Neutrophil (primary cell): ENCODE measurements at regions not wholly inside any gene's neighbourhood (a gene's known extent, or its start where the extent isn't known, plus 50 kb on each side); places are given as distances from the start of the nearest gene placed in this dataset.
"Not testable (repeated sequence)": the region's sequence is repeated elsewhere in the genome, so short reads cannot be mapped to it uniquely, and the experiment has no call there.

Source experiments
- H3K27ac ChIP-seq: fragments of 200-600 bp; sonication (generic); 2 replicates; pipeline ENCODE4 v1.5.1; 2016; ENCODE audit warnings: mild to moderate bottlenecking, moderate library complexity
- H3K27me3 ChIP-seq: fragments of 200-600 bp; sonication (generic); 2 replicates; pipeline ENCODE4 v1.6.0; 2016; ENCODE audit warnings: mild to moderate bottlenecking
- H3K36me3 ChIP-seq: fragments of 200-600 bp; sonication (generic); 2 replicates; pipeline ENCODE4 v1.5.1; 2017
- H3K4me1 ChIP-seq, 2 experiments: fragments of 200-600 bp in 1 of 2; sonication (generic) in 1 of 2; 1 replicate in 1 of 2; 2 replicates in 1 of 2; pipeline versions ENCODE4 v1.5.1 to v1.6.1; 2013 to 2016; ENCODE audit warnings: low read depth in 1 of 2, low read length in 1 of 2, mild to moderate bottlenecking in 1 of 2, moderate library complexity in 1 of 2; ENCODE audit not compliant: control insufficient read depth in 1 of 2, insufficient read depth in 1 of 2
- H3K4me3 ChIP-seq, 2 experiments: fragments of 200-600 bp in 1 of 2; sonication (generic) in 1 of 2; 1 replicate in 1 of 2; 2 replicates in 1 of 2; pipeline ENCODE4 v1.5.1; 2013 to 2016; ENCODE audit warnings: low read depth in 1 of 2, low read length in 1 of 2, mild to moderate bottlenecking in 1 of 2, moderate library complexity in 1 of 2
- H3K9me3 ChIP-seq: fragments of 200-600 bp; sonication (generic); 2 replicates; pipeline ENCODE4 v1.5.1; 2016
- CTCF ChIP-seq: fragments of 200-600 bp; sonication (generic); IDR thresholded peaks from 2 replicates; pipeline ENCODE4 v1.5.1; 2016; ENCODE audit warnings: antibody characterized with exemption

GRCh38 chr2:210946395-210946794 lies 390.0 kb downstream of the CPS1 start:
- Histone ChIP-seq H3K27me3 (no peaks in the 10 kb centered on the region), H3K36me3 (no peaks in the 10 kb centered on the region), H3K27ac (no peak overlapping the region), H3K9me3 (no peaks in the 10 kb centered on the region), H3K4me3 (no peak overlapping the region), H3K4me1 (no peaks in the 10 kb centered on the region)
- TF ChIP-seq CTCF = no peak

GRCh38 chr2:210950434-210951060 lies 394.1 kb downstream of the CPS1 start:
- not testable (repeated sequence) for H3K27ac ChIP-seq, H3K4me1 ChIP-seq, H3K4me3 ChIP-seq, H3K9me3 ChIP-seq, H3K36me3 ChIP-seq, H3K27me3 ChIP-seq

- Histone ChIP-seq H3K27ac (no peak overlapping the region), H3K4me3 (no peak overlapping the region), H3K4me1 (no peaks in the 10 kb centered on the region), H3K36me3 (no peaks in the 10 kb centered on the region), H3K9me3 (no peaks in the 10 kb centered on the region), H3K27me3 (no peaks in the 10 kb centered on the region)
- no peak for TF ChIP-seq CTCF
These were observed 398.0 kb downstream of the CPS1 start for GRCh38 chr2:210954386-210954907.

- Histone ChIP-seq H3K4me3 (no peak overlapping the region), H3K4me1 (no peaks in the 10 kb centered on the region), H3K27me3 (no peaks in the 10 kb centered on the region), H3K36me3 (no peaks in the 10 kb centered on the region), H3K9me3 (no peaks in the 10 kb centered on the region), H3K27ac (no peak overlapping the region)
- TF ChIP-seq CTCF = no peak
These were observed 399.2 kb downstream of the CPS1 start for GRCh38 chr2:210955591-210955990.

DNA sequence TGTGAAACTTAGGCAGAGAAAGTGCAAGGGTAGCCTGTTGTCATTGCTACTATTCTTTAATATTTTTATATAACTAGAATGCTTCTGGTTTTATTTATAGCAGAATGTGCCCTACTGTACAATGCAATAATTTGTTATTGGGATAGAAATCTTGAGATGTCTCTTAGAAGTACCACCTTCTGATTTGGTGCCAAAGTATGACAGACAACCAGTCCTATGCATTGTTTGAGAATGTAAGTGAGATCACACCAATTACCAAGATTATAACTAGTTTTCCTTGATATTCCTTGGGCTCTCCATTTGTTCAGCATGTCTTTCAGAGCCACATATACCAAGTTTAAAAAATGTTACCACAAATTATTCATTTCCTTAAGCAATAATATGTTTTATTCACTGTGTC lies 399.7 kb downstream of the CPS1 start:
- H3K4me1 ChIP-seq = no peaks in the 10 kb centered on the region
- H3K9me3 ChIP-seq = no peaks in the 10 kb centered on the region
- no peaks in the 10 kb centered on the region for H3K36me3 ChIP-seq
- TF ChIP-seq CTCF = no peak
- no peaks in the 10 kb centered on the region for H3K27me3 ChIP-seq
- no peak overlapping the region for H3K27ac ChIP-seq
- H3K4me3 ChIP-seq = no peak overlapping the region

- no peak overlapping the region for H3K4me3 ChIP-seq
- no peaks in the 10 kb centered on the region for H3K4me1 ChIP-seq
- H3K27ac ChIP-seq = no peak overlapping the region
- H3K36me3 ChIP-seq = no peaks in the 10 kb centered on the region
- no peaks in the 10 kb centered on the region for H3K9me3 ChIP-seq
- no peaks in the 10 kb centered on the region for H3K27me3 ChIP-seq
- no peak for TF ChIP-seq CTCF
These were observed 404.9 kb downstream of the CPS1 start for GRCh38 chr2:210961249-210961648.
